ENCODE measurements at regions not wholly inside any gene's neighbourhood (a gene's known extent, or its start where the extent isn't known, plus 50 kb on each side); places are given as distances from the start of the nearest gene placed in this dataset.

DNA sequence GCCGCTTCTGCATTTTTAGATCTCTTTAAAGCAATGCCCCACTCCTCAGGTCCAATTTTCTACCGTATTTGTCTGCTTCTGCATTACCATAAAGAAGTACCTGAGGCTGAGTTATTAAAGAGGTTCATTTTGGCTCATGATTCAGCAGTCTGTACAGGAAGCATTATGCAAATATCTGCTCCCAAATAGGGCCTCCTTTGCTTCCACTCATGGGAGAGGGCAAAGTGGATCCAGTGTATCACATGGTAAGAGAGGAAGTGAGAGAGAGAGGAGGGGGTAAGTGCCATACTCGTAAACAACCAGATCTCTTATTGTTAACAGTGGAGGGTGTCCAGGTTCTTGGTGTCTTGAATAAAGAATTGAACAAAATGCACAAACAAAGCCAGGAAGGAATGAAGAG is 316.1 kb upstream of the SEL1L start:
- no peak for DNase-seq

- no peak for DNase-seq
Measured at GRCh38 chr14:81855007-81855406, 321.4 kb upstream of the SEL1L start.

DNA sequence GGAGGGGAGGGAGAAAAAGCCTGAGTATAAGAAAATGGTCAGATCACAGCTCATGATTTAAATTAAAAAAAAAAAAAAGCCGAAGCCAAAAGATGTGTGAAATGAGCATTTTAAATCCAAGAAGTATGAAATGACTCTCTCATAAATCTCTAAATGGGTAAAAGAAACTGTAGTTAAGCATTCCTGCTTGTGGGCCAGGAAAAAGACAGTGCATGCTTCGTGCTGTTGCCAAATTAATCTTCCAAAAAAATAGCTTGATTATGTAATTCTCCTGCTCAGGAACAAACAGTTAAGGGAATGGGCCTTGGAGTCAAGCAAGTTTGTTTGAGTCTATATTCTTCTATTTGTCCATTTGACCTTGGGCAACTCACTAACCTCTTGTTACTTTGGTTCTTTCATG is 325.4 kb upstream of the SEL1L start:
- DNase-seq: no peak

GRCh38 chr14:81868172-81868571 is 334.5 kb upstream of the SEL1L start:
- DNase-seq: no peak

GRCh38 chr14:81871706-81872105 is 338.1 kb upstream of the SEL1L start:
- DNase-seq: no peak

DNA sequence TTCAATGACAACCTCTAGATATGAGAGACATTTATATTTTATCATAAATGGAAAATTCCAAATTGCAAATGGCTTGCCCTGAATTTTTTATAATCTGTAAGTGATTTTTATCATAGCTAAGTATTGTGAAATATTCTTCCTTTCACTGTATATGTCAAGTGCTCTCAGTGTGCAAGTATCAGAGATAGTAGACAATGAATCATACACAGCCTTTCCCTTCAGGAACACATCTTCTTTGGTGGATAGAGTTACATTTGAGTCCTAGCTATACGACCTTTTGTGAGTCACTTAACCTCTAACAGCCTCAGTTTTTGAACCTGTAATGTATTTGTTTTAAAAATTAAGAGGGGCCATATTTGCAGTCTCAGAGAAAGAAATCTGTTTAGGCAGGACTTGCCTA is 350.7 kb upstream of the SEL1L start:
- no peak for DNase-seq

- no peak for DNase-seq
Measured at GRCh38 chr14:81886588-81886987, 352.9 kb upstream of the SEL1L start.

GRCh38 chr14:81889529-81889928 is 355.9 kb upstream of the SEL1L start:
- DNase-seq: no peak

- no peak for DNase-seq
Measured at GRCh38 chr14:81890020-81890419, 356.4 kb upstream of the SEL1L start.

- DNase-seq: no peak
Measured at GRCh38 chr14:81903477-81903876, 369.8 kb upstream of the SEL1L start.

- no peak for DNase-seq
Measured at GRCh38 chr14:81927070-81927469, 393.4 kb upstream of the SEL1L start.

DNA sequence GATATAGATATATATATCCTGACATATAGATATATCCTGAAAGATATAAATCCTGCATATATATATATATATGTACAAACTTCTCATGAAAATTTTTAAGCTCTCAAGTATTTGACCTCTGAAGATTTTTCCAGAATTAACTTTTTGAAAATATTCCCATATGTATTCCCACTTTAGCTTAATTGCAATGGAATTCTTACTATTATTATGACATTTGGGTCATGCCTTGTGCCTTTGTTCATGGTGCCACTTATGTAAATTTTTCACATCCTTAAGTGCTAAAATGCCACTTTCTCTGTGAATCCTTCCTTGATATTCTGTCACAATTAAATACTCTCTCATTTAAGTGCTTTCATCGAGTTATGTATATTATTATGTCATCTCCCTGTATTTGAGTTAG is 398.2 kb upstream of the SEL1L start:
- no peak for DNase-seq

GRCh38 chr14:81936348-81936747 is 402.7 kb upstream of the SEL1L start:
- DNase-seq: no peak

DNA sequence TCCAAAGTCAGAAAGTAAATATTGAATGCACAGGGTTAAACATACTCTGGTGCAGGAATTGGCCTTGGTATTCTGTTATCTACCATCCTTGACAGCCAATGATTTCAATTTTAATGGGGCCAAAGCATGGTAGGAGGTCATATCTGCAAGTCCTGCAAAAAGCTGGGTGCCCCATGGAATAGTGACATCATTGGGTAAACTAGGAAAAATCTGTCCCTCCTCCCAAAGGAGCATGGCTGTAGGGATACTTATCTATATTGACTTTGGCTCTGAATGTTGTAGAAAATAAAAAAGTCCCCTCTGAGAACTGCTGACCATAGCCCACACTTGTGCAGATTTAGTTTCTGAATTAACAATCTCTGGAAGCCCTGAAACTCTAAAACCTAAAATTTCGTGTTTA is 403.2 kb upstream of the SEL1L start:
- DNase-seq: no peak

DNA sequence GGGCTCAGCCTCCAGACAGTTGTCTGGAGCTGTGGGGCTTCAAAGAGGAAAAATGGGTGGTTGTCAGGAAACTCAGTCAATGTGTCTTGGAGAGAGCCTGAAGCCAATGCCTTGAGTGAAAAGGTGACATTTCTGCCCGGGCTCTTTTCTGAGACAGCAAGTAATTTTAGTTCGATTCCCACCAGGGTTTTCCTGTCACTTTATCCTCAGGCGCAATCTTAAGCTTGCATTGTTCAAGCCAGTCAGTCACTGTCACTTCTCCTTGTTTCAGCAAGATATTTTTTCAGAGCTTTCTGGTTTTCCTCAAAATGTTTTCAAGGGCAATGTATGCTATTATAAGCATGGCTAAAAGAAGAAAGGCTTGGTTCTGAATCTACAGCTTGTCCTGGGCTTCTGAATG is 404.7 kb upstream of the SEL1L start:
- no peak for DNase-seq

DNA sequence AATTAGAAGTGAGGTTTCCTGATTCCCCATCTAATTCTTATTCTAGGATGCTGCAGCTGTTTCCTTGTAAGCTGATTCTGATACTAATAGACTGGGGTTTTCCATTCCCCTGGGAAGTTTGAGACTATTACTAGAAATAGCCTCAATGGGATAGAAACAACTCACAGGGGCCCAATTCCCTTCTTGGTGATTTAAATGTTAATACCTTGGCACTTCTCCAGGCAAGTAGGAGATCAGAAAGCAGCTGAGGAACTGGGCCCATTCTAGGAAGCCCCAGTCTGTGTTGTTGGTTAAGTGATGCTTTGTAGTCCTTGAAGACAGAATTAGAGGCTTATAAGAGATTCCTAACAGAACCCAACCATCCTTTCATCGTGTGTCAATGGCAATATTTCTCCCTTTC is 407.0 kb upstream of the SEL1L start:
- DNase-seq: no peak

GRCh38 chr14:81942071-81942470 is 408.4 kb upstream of the SEL1L start:
- DNase-seq: no peak

DNA sequence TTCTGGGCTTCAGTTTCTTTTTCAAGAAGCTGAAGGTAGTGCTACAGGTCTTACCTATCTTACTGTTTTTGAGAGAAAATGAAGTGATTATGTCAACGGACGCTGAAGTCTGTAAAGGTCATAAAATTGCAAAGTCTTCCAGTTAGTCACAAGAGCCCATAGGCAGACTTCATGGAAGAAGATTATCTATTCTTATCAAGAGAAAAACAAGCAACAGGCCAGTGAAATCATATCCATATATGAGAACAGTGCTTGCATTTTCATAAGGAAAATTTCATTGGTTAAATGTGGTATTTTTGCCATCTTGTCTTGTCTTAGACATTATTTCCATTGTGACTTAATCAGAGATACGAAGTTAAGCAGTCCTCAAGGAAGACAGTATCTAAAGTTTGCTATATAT is 412.7 kb upstream of the SEL1L start:
- no peak for DNase-seq

- DNase-seq: no peak
Measured at GRCh38 chr14:81946834-81947798, 413.5 kb upstream of the SEL1L start.

DNA sequence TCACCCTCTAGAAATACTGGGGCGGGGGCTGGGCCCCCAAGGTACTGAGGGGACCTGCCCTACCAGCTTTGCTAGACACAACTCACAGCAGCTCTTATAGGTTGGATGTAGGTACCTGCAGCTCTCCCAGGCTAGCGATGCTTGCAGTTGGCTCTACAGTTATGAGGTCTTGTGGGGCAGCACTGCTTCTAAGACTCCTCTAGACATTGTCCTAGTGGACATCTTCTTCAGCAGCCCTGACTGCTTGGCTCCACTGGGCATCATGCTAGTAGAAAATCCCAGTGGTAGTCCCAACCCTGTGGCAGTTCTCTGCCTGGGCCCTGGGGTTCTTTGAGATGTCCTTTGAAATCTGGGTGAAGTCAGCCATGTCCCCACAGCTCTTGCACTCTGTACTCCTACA is 419.3 kb upstream of the SEL1L start:
- no peak for DNase-seq

DNA sequence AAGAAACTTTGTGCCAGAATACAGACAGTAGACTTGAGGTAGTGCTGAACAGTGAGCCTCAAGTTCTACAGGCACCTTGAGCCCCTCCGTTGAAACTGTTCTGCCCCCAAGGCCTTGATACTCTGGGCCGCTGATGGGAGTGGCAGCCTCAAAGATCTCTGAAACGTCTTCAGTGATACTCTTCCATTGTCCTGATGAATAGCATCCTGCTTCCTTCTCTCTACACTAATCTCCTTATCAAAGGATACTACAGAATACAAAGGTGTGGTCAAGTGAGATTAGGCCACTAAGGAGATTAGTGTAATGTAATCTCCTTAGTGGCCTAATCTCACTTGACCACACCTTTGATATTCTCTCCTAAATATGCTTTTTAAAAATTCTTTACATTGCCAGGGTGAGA is 419.8 kb upstream of the SEL1L start:
- DNase-seq: no peak

DNA sequence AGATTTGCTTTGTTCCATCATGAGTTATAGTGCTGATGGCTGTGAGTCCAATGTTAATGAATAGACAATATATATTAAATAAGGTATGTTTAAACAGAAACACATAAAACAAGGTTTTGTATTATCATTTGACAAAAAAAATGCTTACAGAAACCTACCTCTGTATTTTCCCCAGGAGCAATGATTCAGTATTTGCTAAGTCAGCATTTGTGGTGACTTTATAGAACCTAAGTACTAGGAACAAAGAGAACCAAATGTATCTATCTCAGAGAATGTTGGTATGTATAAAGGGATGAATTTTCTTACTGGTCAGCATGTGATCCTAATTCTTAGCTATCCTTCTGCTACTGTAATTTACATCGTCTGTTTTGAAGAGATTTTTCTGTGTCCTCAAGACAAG is 421.5 kb upstream of the SEL1L start:
- DNase-seq: no peak

DNA sequence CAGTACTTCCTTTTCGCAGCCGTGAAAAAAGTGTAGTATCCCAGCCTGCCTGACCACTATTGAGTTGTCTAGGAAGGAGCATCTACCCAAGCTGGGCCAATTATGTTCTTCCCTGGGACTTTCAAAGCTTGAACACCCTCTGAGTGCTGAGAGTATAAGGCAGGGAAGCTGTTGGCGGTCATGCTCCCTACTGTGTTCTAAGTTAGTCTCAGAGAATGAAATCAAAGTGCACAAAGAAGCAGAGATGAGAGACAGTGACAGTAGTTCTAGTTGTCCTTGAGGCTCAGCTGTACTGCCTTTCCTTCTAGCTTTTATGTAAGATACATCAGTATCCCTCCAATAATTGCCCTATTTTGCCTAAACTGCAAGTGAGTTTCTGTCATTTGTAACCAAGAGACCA is 427.1 kb upstream of the SEL1L start:
- no peak for DNase-seq

GRCh38 chr14:81963846-81964245 is 430.2 kb upstream of the SEL1L start:
- no peak for DNase-seq

GRCh38 chr14:81970307-81970706 is 436.7 kb upstream of the SEL1L start:
- no peak for DNase-seq

Measured in NCI-H1930 (cell line).